Caco-2 (cell line): ENCODE measurements at regions not wholly inside any gene's neighbourhood (a gene's known extent, or its start where the extent isn't known, plus 50 kb on each side); places are given as distances from the start of the nearest gene placed in this dataset.

Experiments
- BruUV-seq: library from RNA; stranded (reverse); fragments of 400-500 nt; replicated peaks from 2 replicates; lab custom pipeline; 2021; lab: Mats Ljungman, UMichigan
- CTCF ChIA-PET: fragments of 300-600 bp; sonication (Branson Sonifier 250); formaldehyde crosslinking; loops from one replicate; lab custom pipeline; 2022; ENCODE audit warnings: antibody characterized with exemption; lab: Charles Lee
- POLR2A ChIA-PET: fragments of 300-600 bp; sonication (Branson Sonifier 250); formaldehyde crosslinking; loops from one replicate; lab custom pipeline; 2022; ENCODE audit warnings: antibody characterized with exemption; lab: Charles Lee
- DNase-seq, 2 experiments: peaks; one replicate each; pipeline versions ENCODE4 v3.0.0 to v3.0.0-alpha.2; 2020 to 2022
- H3K27me3 ChIP-seq: replicated peaks from 2 replicates; pipeline ENCODE4 v1.6.0; 2011; ENCODE audit warnings: low read length; ENCODE audit not compliant: control insufficient read depth, insufficient read depth
- H3K36me3 ChIP-seq: 2 replicates; pipeline ENCODE4 v1.5.1; 2011; ENCODE audit warnings: low read length; ENCODE audit not compliant: control insufficient read depth, insufficient read depth
- H3K4me1 ChIP-seq: fragments of 250-450 bp; sonication (Bioruptor Pico); 2 replicates; pipeline ENCODE4 v1.5.1; 2020; ENCODE audit warnings: mild to moderate bottlenecking
- H3K4me3 ChIP-seq: 2 replicates; pipeline ENCODE4 v1.5.1; 2011; ENCODE audit warnings: low read depth, mild to moderate bottlenecking, control low read depth, low read length
- H3K9me3 ChIP-seq: fragments of 250-450 bp; sonication (Bioruptor Pico); 2 replicates; pipeline ENCODE4 v1.5.1; 2020; ENCODE audit warnings: mild to moderate bottlenecking, moderate library complexity
- H3K27ac Mint-ChIP-seq: one replicate; pipeline ENCODE4 v1.8.0; 2022; ENCODE audit warnings: mixed read lengths; ENCODE audit not compliant: unreplicated experiment
- H3K27me3 Mint-ChIP-seq: one replicate; pipeline ENCODE4 v1.8.0; 2022; ENCODE audit warnings: mixed read lengths; ENCODE audit not compliant: insufficient read depth, unreplicated experiment
- H3K36me3 Mint-ChIP-seq: one replicate; pipeline ENCODE4 v1.8.0; 2022; ENCODE audit warnings: mild to moderate bottlenecking, mixed read lengths; ENCODE audit not compliant: insufficient read depth, unreplicated experiment
- H3K4me1 Mint-ChIP-seq: one replicate; pipeline ENCODE4 v1.8.0; 2022; ENCODE audit warnings: low read depth, mixed read lengths; ENCODE audit not compliant: unreplicated experiment
- H3K4me3 Mint-ChIP-seq: one replicate; pipeline ENCODE4 v1.8.0; 2022; ENCODE audit warnings: mild to moderate bottlenecking, moderate library complexity, mixed read lengths; ENCODE audit not compliant: unreplicated experiment
- H3K9me3 Mint-ChIP-seq: one replicate; pipeline ENCODE4 v1.8.0; 2022; ENCODE audit warnings: mixed read lengths; ENCODE audit not compliant: unreplicated experiment
- intact Hi-C: fragments of 100-400 bp; cut with micrococcal nuclease; formaldehyde crosslinking; loops from one replicate; pipeline ENCODE4 v1.10.0; 2022; ENCODE audit not compliant: unreplicated experiment
- TF ChIP-seq, protein P1 (sequence below), 2 experiments: fragments of 200-600 bp in 1 of 2; IDR thresholded peaks; 1 replicate in 1 of 2; 2 replicates in 1 of 2; pipeline versions ENCODE4 v1.5.1 to v1.8.0; 2011 to 2022; ENCODE audit warnings: antibody characterized with exemption in 1 of 2, control low read depth in 1 of 2, inconsistent platforms in 1 of 2, low read depth in 1 of 2, low read length in 1 of 2, mild to moderate bottlenecking in 1 of 2, moderate library complexity in 1 of 2; ENCODE audit not compliant: insufficient read depth in 1 of 2, severe bottlenecking in 1 of 2, unreplicated experiment in 1 of 2

DNA sequence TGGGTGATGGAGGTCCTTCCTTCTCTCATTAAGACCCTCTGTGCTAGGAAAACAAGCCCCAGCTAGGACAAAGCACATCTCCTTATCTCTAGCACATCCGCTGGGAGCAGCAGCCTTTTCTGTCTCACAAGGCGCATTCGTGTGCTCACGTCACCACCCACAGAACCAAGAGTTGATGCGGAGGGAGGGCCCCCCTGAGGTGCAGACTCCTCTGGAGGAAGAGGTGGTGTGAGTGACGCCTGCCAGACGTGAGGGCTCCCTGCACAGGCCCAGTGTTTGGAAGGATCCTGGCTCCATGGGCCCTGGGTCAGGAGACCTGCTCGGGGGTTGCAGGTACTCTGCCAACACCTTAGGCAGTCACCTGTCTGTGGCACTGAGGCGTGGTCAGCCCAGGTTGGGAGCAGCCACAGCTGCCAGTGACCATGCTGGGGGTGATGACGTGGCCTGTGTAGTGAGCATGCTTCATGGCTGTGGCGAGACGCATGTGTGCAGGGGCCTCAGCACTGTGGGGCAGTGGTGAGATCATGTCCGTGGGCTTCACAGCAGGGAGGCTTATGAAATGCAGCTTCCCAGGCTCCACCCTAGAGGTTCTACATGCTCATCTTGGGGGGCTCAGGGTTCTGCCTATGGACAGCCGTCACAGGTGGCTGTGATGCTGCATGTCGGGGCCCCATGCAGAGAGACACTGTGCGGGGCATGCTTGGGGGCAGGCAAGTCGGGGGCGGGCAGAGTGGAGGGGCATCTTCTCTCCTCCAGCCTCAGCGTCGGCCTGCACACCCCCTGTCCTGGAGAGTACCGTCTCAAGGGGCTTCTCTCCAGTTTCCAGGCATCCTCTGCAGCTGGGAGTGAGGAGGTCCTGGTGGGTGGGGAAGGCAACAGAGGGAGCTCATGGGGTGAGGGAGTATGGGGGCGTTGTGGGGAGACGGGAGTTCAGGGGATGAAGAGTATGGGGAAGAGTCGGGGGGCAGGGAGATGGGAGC, 56.2 kb upstream of the DPYSL4 start:
- no peaks in the 10 kb centered on the region for H3K27me3 ChIP-seq
- no peak overlapping the region for H3K4me3 ChIP-seq
- intact Hi-C loops, result no loop called here
- DNase-seq, result no peak
- H3K4me1 ChIP-seq, result no peaks in the 10 kb centered on the region
- Mint-ChIP-seq H3K4me1 (no peaks in the 10 kb centered on the region), H3K4me3 (no peak overlapping the region), H3K9me3 (peaks cover 13% of the 10 kb centered on the region), H3K27ac (no peak overlapping the region), H3K36me3 (no peaks in the 10 kb centered on the region), H3K27me3 (peaks cover 14% of the 10 kb centered on the region)
- no peaks in the 10 kb centered on the region; the same call in 1 of the 2 replicates for H3K9me3 ChIP-seq
- BruUV-seq, result no TSS peak
- ChIA-PET POLR2A (no interaction called here), CTCF (no interaction called here)
- H3K36me3 ChIP-seq, result no peaks in the 10 kb centered on the region
- TF ChIP-seq, protein P1, sequence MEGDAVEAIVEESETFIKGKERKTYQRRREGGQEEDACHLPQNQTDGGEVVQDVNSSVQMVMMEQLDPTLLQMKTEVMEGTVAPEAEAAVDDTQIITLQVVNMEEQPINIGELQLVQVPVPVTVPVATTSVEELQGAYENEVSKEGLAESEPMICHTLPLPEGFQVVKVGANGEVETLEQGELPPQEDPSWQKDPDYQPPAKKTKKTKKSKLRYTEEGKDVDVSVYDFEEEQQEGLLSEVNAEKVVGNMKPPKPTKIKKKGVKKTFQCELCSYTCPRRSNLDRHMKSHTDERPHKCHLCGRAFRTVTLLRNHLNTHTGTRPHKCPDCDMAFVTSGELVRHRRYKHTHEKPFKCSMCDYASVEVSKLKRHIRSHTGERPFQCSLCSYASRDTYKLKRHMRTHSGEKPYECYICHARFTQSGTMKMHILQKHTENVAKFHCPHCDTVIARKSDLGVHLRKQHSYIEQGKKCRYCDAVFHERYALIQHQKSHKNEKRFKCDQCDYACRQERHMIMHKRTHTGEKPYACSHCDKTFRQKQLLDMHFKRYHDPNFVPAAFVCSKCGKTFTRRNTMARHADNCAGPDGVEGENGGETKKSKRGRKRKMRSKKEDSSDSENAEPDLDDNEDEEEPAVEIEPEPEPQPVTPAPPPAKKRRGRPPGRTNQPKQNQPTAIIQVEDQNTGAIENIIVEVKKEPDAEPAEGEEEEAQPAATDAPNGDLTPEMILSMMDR (IDR thresholded peaks at IDR 0.05; ENCODE audit: insufficient read depth in 1 of 2, low read depth in 1 of 2, low read length in 1 of 2, severe bottlenecking in 1 of 2, unreplicated experiment in 1 of 2), result no peak

DNA sequence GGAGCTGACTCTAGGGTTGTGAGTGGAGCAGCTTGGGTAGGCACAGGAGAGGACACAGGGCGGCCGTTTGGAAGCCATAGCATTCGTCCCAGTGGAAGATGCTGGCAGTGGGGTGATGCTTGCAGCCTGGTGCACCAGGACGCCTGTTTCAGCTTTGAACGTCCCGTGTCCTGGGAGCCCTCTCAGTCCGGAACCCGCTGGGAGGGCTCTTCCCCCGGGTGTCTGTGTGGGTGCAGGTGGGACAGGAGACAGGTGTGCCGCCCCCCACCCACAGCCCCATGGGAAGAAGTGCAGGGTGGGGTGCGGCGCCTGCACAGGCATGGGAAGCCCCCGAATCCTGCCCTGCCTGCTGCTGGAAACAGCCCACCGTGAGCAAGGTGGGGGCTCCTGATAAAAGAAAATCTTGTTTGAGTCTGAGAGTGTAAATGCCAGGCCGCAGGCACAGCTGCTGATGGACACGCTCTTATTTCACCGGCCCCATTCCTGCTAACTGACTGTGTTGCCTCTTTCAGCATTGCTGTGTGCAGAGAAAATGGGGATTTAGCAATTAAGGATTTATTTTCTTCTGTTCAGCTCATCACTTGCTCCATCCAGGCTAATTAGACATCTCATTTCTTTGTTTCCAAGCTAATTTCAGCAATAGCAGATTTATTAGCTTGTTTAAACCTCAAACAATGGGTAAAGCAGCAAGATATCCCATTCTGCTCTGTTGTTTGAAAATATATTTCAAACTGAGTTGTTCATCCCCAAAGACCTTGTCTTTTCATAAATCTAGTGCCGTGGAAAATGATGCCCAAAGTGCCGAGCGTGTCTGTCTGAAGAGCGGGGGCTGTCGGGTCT, 54.9 kb upstream of the DPYSL4 start:
- Histone ChIP-seq H3K9me3 (no peaks in the 10 kb centered on the region; the same call in 1 of the 2 replicates), H3K4me1 (no peaks in the 10 kb centered on the region), H3K4me3 (no peak overlapping the region), H3K36me3 (no peaks in the 10 kb centered on the region), H3K27me3 (no peaks in the 10 kb centered on the region)
- Mint-ChIP-seq H3K27me3 (peaks cover 14% of the 10 kb centered on the region), H3K27ac (no peak overlapping the region), H3K4me3 (no peak overlapping the region), H3K9me3 (peaks cover 13% of the 10 kb centered on the region), H3K4me1 (no peaks in the 10 kb centered on the region), H3K36me3 (no peaks in the 10 kb centered on the region)
- BruUV-seq, result no TSS peak
- POLR2A ChIA-PET, result no interaction called here
- TF ChIP-seq, protein P1 (IDR thresholded peaks at IDR 0.05; ENCODE audit: insufficient read depth in 1 of 2, low read depth in 1 of 2, low read length in 1 of 2, severe bottlenecking in 1 of 2, unreplicated experiment in 1 of 2), result no peak
- CTCF ChIA-PET, result no interaction called here
- DNase-seq, result no peak
- intact Hi-C loops, result no loop called here

- no peak for DNase-seq
- H3K36me3 ChIP-seq, result no peaks in the 10 kb centered on the region
- intact Hi-C loops, result no loop called here
- Mint-ChIP-seq H3K9me3 (peaks cover 10% of the 10 kb centered on the region), H3K27me3 (peaks cover 14% of the 10 kb centered on the region), H3K4me3 (no peak overlapping the region), H3K36me3 (no peaks in the 10 kb centered on the region), H3K4me1 (no peaks in the 10 kb centered on the region), H3K27ac (no peak overlapping the region)
- no peaks in the 10 kb centered on the region for H3K4me1 ChIP-seq
- no peaks in the 10 kb centered on the region; the same call in 1 of the 2 replicates for H3K9me3 ChIP-seq
- BruUV-seq, result no TSS peak
- no peak overlapping the region for H3K4me3 ChIP-seq
- H3K27me3 ChIP-seq, result no peaks in the 10 kb centered on the region
- ChIA-PET CTCF (no interaction called here), POLR2A (no interaction called here)
- TF ChIP-seq, protein P1 (IDR thresholded peaks at IDR 0.05; ENCODE audit: insufficient read depth in 1 of 2, low read depth in 1 of 2, low read length in 1 of 2, severe bottlenecking in 1 of 2, unreplicated experiment in 1 of 2), result no peak
Measured at GRCh38 chr10:132132421-132132841, 54.3 kb upstream of the DPYSL4 start.
